ENCODE measurements at regions not wholly inside any gene's neighbourhood (a gene's known extent, or its start where the extent isn't known, plus 50 kb on each side); places are given as distances from the start of the nearest gene placed in this dataset.

GRCh38 chr7:156534925-156535324, 105.6 kb upstream of the RNF32 start:
- TF ChIP-seq, protein P1, sequence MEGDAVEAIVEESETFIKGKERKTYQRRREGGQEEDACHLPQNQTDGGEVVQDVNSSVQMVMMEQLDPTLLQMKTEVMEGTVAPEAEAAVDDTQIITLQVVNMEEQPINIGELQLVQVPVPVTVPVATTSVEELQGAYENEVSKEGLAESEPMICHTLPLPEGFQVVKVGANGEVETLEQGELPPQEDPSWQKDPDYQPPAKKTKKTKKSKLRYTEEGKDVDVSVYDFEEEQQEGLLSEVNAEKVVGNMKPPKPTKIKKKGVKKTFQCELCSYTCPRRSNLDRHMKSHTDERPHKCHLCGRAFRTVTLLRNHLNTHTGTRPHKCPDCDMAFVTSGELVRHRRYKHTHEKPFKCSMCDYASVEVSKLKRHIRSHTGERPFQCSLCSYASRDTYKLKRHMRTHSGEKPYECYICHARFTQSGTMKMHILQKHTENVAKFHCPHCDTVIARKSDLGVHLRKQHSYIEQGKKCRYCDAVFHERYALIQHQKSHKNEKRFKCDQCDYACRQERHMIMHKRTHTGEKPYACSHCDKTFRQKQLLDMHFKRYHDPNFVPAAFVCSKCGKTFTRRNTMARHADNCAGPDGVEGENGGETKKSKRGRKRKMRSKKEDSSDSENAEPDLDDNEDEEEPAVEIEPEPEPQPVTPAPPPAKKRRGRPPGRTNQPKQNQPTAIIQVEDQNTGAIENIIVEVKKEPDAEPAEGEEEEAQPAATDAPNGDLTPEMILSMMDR (conservative IDR thresholded peaks at IDR 0.05; ENCODE audit: low read depth, low read length): no peak
- no peak for TF ChIP-seq EZH2 (IDR thresholded peaks at IDR 0.05; ENCODE audit: borderline replicate concordance, low read depth, low read length, poor library complexity, severe bottlenecking)
